Prostate gland (tissue), 2 donors: ENCODE measurements at regions not wholly inside any gene's neighbourhood (a gene's known extent, or its start where the extent isn't known, plus 50 kb on each side); places are given as distances from the start of the nearest gene placed in this dataset.

ENCODE experiments used
- DNase-seq: peaks from one replicate; pipeline ENCODE4 v3.0.0-alpha.2; 2019; ENCODE audit warnings: low spot score
- H3K27ac ChIP-seq, 2 donors: fragments of 200-600 bp; sonication (generic); 2 replicates each; pipeline ENCODE4 v1.5.1; 2017 to 2019
- H3K27me3 ChIP-seq: fragments of 200-600 bp; sonication (generic); replicated peaks from 2 replicates; pipeline ENCODE4 v1.5.1; 2019; ENCODE audit not compliant: insufficient read depth
- H3K36me3 ChIP-seq, 2 donors: fragments of 200-600 bp; sonication (generic); 1 replicate in 1 of 2; 2 replicates in 1 of 2; pipeline versions ENCODE4 v1.5.1 to v1.8.1; 2017 to 2019
- H3K4me1 ChIP-seq: fragments of 200-600 bp; sonication (generic); replicated peaks from 2 replicates; pipeline ENCODE4 v1.5.1; 2019
- H3K4me3 ChIP-seq, 2 donors: fragments of 200-600 bp; sonication (generic); 2 replicates each; pipeline ENCODE4 v1.5.1; 2017 to 2019
- H3K9me3 ChIP-seq: fragments of 200-600 bp; sonication (generic); 2 replicates; pipeline ENCODE4 v1.5.1; 2017
- POLR2A ChIP-seq: fragments of 450-650 bp; IDR thresholded peaks from one replicate; pipeline ENCODE4 v1.6.1; 2016; ENCODE audit warnings: antibody characterized with exemption, mild to moderate bottlenecking
- POLR2AphosphoS5 ChIP-seq: sonication (generic); formaldehyde crosslinking; IDR thresholded peaks from one replicate; pipeline ENCODE4 v1.6.1; 2017; ENCODE audit warnings: antibody characterized with exemption
- WGBS: methylation state at CpG from one replicate; pipeline ENCODE4 v1.1.5; 2018; 5-methylcytosine and 5-hydroxymethylcytosine counted together
- intact Hi-C: fragments of 100-400 bp; cut with DNase I; formaldehyde crosslinking; loops from one replicate; pipeline ENCODE4 v1.14.2; 2022
- TF ChIP-seq, protein P1 (sequence below), 4 experiments: fragments of 200-600 bp in 2 of 4; fragments of 450-650 bp in 2 of 4; sonication (generic) in 2 of 4; IDR thresholded peaks; 1 replicate in 3 of 4; 2 replicates in 1 of 4; pipeline ENCODE4 v1.5.1; 2016 to 2019; ENCODE audit warnings: antibody characterized with exemption in 4 of 4, mild to moderate bottlenecking in 2 of 4, moderate library complexity in 2 of 4

DNA sequence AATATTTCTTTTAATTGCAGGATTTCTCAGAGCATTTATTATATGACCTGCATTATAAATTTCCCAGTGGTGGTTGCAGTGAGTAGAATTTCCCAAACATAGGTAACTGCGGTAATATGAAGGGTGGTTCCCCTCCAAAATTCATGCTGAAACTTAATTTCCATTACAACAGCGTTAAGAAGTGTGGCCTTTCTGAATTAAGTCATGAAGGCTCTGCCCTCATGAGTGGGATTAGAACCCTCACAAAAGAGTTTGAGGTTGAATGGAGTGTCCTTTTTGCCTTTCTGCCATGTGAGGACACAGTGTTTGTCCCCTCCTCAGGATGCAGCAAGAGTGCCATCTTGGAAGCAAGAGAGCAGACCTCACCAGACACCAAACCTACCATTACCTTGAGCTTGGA lies 233.6 kb downstream of the KTN1 start:
- no peaks in the 10 kb centered on the region for H3K9me3 ChIP-seq
- 94% methylated on average over 2 of the region's 2 CpGs for WGBS
- no peak overlapping the region for H3K4me3 ChIP-seq
- intact Hi-C loops, result no loop called here
- no peak overlapping the region for H3K27ac ChIP-seq
- no peaks in the 10 kb centered on the region for H3K27me3 ChIP-seq
- TF ChIP-seq POLR2A (no peak), POLR2AphosphoS5 (no peak)
- TF ChIP-seq, protein P1, sequence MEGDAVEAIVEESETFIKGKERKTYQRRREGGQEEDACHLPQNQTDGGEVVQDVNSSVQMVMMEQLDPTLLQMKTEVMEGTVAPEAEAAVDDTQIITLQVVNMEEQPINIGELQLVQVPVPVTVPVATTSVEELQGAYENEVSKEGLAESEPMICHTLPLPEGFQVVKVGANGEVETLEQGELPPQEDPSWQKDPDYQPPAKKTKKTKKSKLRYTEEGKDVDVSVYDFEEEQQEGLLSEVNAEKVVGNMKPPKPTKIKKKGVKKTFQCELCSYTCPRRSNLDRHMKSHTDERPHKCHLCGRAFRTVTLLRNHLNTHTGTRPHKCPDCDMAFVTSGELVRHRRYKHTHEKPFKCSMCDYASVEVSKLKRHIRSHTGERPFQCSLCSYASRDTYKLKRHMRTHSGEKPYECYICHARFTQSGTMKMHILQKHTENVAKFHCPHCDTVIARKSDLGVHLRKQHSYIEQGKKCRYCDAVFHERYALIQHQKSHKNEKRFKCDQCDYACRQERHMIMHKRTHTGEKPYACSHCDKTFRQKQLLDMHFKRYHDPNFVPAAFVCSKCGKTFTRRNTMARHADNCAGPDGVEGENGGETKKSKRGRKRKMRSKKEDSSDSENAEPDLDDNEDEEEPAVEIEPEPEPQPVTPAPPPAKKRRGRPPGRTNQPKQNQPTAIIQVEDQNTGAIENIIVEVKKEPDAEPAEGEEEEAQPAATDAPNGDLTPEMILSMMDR (IDR thresholded peaks at IDR 0.05), result no peak
- H3K4me1 ChIP-seq, result no peaks in the 10 kb centered on the region
- H3K36me3 ChIP-seq, result no peaks in the 10 kb centered on the region
- DNase-seq, result no peak

DNA sequence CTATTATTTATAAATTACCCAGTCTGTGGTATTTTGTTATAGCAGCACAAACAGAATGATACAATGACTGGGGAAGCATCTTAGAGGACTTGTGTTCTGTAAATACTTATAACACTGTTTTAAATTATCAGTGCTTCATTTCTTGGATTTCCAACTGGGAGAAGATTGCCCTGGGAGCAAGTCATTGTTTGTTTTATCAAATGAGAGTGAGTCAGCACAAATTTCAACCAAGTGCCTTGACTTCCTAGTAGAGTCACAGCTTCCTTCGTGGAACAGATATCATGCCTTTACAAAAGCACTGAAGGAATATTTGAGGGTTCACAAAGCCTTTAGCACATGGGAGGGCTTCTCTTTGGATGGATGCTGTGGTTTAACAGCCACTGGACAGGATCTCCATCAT lies 234.1 kb downstream of the KTN1 start:
- intact Hi-C loops, result no loop called here
- Histone ChIP-seq H3K27ac (no peak overlapping the region), H3K4me3 (no peak overlapping the region), H3K9me3 (no peaks in the 10 kb centered on the region), H3K4me1 (no peaks in the 10 kb centered on the region), H3K36me3 (no peaks in the 10 kb centered on the region), H3K27me3 (no peaks in the 10 kb centered on the region)
- DNase-seq, result no peak
- 90% methylated on average over 1 of the region's 1 CpG for WGBS
- TF ChIP-seq POLR2AphosphoS5, result no peak
- TF ChIP-seq, protein P1 (IDR thresholded peaks at IDR 0.05), result no peak
- no peak for TF ChIP-seq POLR2A

DNA sequence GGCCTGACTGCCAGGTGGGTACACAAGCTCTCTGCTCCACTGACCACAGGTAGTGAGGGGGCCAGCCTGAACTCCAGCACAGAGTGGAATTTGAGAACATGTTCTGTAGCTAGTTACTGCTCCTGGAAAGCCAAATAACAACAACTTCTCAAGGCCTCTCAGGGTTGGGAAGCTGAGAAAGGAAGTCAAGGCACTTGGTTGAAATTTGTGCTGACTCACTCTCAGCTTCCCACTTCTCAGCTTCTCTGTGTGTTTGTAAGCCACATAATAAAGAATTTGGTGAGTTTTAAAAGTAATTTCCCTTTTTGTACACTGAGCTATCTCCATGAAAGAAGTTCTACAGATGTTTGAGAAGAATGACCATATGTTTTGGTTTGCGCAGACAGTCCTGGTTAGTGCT lies 234.9 kb downstream of the KTN1 start:
- no peak overlapping the region for H3K4me3 ChIP-seq
- no peaks in the 10 kb centered on the region for H3K4me1 ChIP-seq
- TF ChIP-seq POLR2A (no peak), POLR2AphosphoS5 (no peak)
- 96% methylated on average over 1 of the region's 1 CpG for WGBS
- intact Hi-C loops, result no loop called here
- H3K27me3 ChIP-seq, result no peaks in the 10 kb centered on the region
- H3K36me3 ChIP-seq, result no peaks in the 10 kb centered on the region
- no peaks in the 10 kb centered on the region for H3K9me3 ChIP-seq
- DNase-seq, result no peak
- no peak overlapping the region for H3K27ac ChIP-seq

DNA sequence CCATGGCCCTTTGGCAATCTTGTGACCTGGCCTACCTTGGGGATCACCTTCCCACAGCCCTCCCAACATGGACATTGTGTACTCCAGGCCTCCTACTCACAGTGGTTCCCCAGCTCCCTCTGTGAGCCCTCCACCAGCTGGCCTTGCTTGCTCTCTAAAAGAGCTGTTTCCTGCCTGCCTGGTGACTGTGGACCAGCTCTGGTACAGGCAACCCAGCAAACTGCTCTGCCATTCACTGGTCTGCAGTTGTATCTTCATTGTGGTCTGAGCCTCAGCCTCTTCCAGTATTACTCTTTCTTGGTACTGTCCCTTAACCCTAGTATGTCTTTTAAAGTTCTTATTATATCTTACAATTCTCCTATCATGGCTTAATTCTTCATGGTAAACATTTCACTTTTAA lies 236.2 kb downstream of the KTN1 start:
- DNase-seq, result no peak
- Histone ChIP-seq H3K36me3 (no peaks in the 10 kb centered on the region), H3K27ac (no peak overlapping the region)

DNA sequence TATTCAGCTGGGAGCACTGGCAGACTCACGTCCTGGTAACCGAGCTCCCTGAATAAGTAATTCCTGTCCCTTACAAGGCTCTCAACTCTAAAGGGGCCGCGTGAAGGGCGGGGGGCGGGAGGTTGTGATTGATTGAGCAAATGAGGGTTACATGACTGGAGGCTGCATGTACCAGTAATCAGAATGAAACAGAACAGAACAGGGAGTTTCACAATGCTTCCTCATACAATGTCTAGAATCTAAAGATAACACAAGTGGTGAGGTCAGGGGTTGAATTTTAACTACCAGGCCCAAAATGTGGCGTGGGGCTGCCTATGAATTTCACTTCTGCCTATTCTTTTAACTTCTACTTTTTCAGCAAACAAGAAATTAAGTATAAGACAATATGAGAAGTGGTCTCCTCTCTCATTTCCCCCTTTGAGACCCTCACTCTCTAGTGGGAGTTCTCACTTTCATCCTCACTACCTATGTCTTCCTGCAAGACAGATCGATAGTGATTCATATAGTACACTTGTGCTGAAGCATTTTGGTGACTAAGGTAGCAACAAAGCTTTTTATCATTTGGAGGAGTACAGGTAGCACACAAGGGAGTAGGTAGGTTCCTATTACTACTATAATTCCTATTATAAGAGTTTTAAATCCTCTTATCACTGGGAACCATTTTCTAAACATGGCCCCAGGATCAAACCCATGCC lies 239.8 kb downstream of the KTN1 start:
- Histone ChIP-seq H3K27me3 (no peaks in the 10 kb centered on the region), H3K4me3 (no peak overlapping the region), H3K27ac (no peak overlapping the region), H3K4me1 (no peaks in the 10 kb centered on the region), H3K9me3 (no peaks in the 10 kb centered on the region), H3K36me3 (no peaks in the 10 kb centered on the region)
- DNase-seq, result no peak
- TF ChIP-seq, protein P1 (IDR thresholded peaks at IDR 0.05), result no peak
- TF ChIP-seq POLR2AphosphoS5 (no peak), POLR2A (no peak)
- 81% methylated on average over 8 of the region's 8 CpGs for WGBS
- intact Hi-C loops, result no loop called here

More for the DNA sequence above, 236.2 kb downstream of the KTN1 start:
- no peaks in the 10 kb centered on the region for H3K9me3 ChIP-seq
- H3K27me3 ChIP-seq, result no peaks in the 10 kb centered on the region
- intact Hi-C loops, result no loop called here
- TF ChIP-seq POLR2A (no peak), POLR2AphosphoS5 (no peak)
- TF ChIP-seq, protein P1 (IDR thresholded peaks at IDR 0.05), result no peak
- no peak overlapping the region for H3K4me3 ChIP-seq
- no peaks in the 10 kb centered on the region for H3K4me1 ChIP-seq
